NT2/D1 (cell line): ENCODE measurements at regions not wholly inside any gene's neighbourhood (a gene's known extent, or its start where the extent isn't known, plus 50 kb on each side); places are given as distances from the start of the nearest gene placed in this dataset.

Experiments
- SUZ12 ChIP-seq: IDR thresholded peaks from 2 replicates; pipeline ENCODE4 v1.6.1; 2011; ENCODE audit not compliant: insufficient read length, insufficient read depth; ENCODE audit errors: extremely low read depth
- YY1 ChIP-seq: IDR thresholded peaks from 2 replicates; pipeline ENCODE4 v1.6.1; 2011; ENCODE audit not compliant: insufficient read length, insufficient read depth
- ZNF274 ChIP-seq: IDR thresholded peaks from 2 replicates; pipeline ENCODE4 v1.6.1; 2011; ENCODE audit warnings: mild to moderate bottlenecking, low read depth, low read length

- TF ChIP-seq YY1 (no peak), ZNF274 (no peak), SUZ12 (no peak)
Observed at GRCh38 chr5:25091921-25092320, 447.1 kb upstream of the CDH10 start.
